GM23338 (cell line): ENCODE measurements at regions not wholly inside any gene's neighbourhood (a gene's known extent, or its start where the extent isn't known, plus 50 kb on each side); places are given as distances from the start of the nearest gene placed in this dataset.

Source experiments
- ATAC-seq: fragments of 200-7000 bp; cut with Tn5 transposase; 3 replicates; pipeline ENCODE4 v1.9.1; 2020
- DNase-seq: peaks from one replicate; pipeline ENCODE4 v3.0.0-alpha.2; 2015; ENCODE audit warnings: low spot score
- H2AFZ ChIP-seq: fragments of 200-600 bp; sonication (generic); 2 replicates; pipeline ENCODE4 v1.8.0; 2016; ENCODE audit warnings: antibody characterized with exemption, mild to moderate bottlenecking, moderate library complexity
- H3F3A ChIP-seq: fragments of 200-600 bp; sonication (generic); replicated peaks from 2 replicates; pipeline ENCODE4 v1.8.0; 2017; ENCODE audit warnings: antibody characterized with exemption, mixed run types, low read depth
- H3K27ac ChIP-seq: fragments of 200-600 bp; sonication (generic); 2 replicates; pipeline ENCODE4 v1.6.1; 2016; ENCODE audit warnings: low read depth
- H3K27me3 ChIP-seq: fragments of 200-600 bp; sonication (generic); 2 replicates; pipeline ENCODE4 v1.8.0; 2016; ENCODE audit warnings: mild to moderate bottlenecking, mixed run types, moderate library complexity; ENCODE audit not compliant: insufficient read depth
- H3K36me3 ChIP-seq: fragments of 200-600 bp; sonication (generic); 2 replicates; pipeline ENCODE4 v1.8.0; 2016; ENCODE audit warnings: mild to moderate bottlenecking; ENCODE audit not compliant: insufficient read depth
- H3K4me1 ChIP-seq: fragments of 200-600 bp; sonication (generic); 2 replicates; pipeline ENCODE4 v1.8.0; 2016; ENCODE audit warnings: mild to moderate bottlenecking, moderate library complexity; ENCODE audit not compliant: insufficient read depth
- H3K4me2 ChIP-seq: fragments of 200-600 bp; sonication (generic); 2 replicates; pipeline ENCODE4 v1.7.1; 2017; ENCODE audit warnings: mixed run types
- H3K4me3 ChIP-seq: fragments of 200-600 bp; sonication (generic); 2 replicates; pipeline ENCODE4 v1.6.1; 2016; ENCODE audit warnings: mixed run types
- H3K79me2 ChIP-seq: fragments of 200-600 bp; sonication (generic); replicated peaks from 2 replicates; pipeline ENCODE4 v1.8.0; 2017; ENCODE audit warnings: mild to moderate bottlenecking; ENCODE audit not compliant: insufficient read depth
- H3K9me2 ChIP-seq: fragments of 200-600 bp; sonication (generic); 2 replicates; pipeline ENCODE4 v1.8.0; 2017; ENCODE audit not compliant: insufficient read depth
- H4K20me1 ChIP-seq: fragments of 200-600 bp; sonication (generic); replicated peaks from 2 replicates; pipeline ENCODE4 v1.8.0; 2017; ENCODE audit warnings: mild to moderate bottlenecking; ENCODE audit not compliant: insufficient read depth
- H3K27ac Mint-ChIP-seq: 2 replicates; pipeline ENCODE4 v1.8.0; 2020; ENCODE audit warnings: inconsistent platforms, mild to moderate bottlenecking, moderate library complexity, mixed read lengths
- H3K27me3 Mint-ChIP-seq: 3 replicates; pipeline ENCODE4 v1.8.0; 2022; ENCODE audit warnings: low read depth, mild to moderate bottlenecking, moderate library complexity, mixed read lengths, inconsistent platforms; ENCODE audit not compliant: insufficient read depth, poor library complexity
- H3K36me3 Mint-ChIP-seq: 3 replicates; pipeline ENCODE4 v1.8.0; 2021; ENCODE audit warnings: low read depth, mild to moderate bottlenecking, inconsistent platforms, moderate library complexity, mixed read lengths
- H3K4me1 Mint-ChIP-seq: 3 replicates; pipeline ENCODE4 v1.8.0; 2020; ENCODE audit warnings: mild to moderate bottlenecking, inconsistent platforms, mixed read lengths
- H3K4me3 Mint-ChIP-seq: 3 replicates; pipeline ENCODE4 v1.8.0; 2021; ENCODE audit warnings: moderate library complexity, mild to moderate bottlenecking, inconsistent platforms, mixed read lengths
- H3K9me3 Mint-ChIP-seq: 3 replicates; pipeline ENCODE4 v1.8.0; 2020; ENCODE audit warnings: moderate library complexity, mild to moderate bottlenecking, inconsistent platforms, mixed read lengths
- CREB1 ChIP-seq: fragments of 250-450 bp; sonication (Bioruptor Pico); IDR thresholded peaks from 2 replicates; pipeline ENCODE4 v1.5.0; 2020; ENCODE audit warnings: low read depth, mild to moderate bottlenecking, moderate library complexity
- EZH2 ChIP-seq: fragments of 200-600 bp; sonication (generic); IDR thresholded peaks from one replicate; pipeline ENCODE4 v1.8.0; 2017; ENCODE audit warnings: antibody characterized with exemption, mild to moderate bottlenecking, low read depth; ENCODE audit not compliant: unreplicated experiment
- EZH2phosphoT487 ChIP-seq: fragments of 200-600 bp; sonication (generic); IDR thresholded peaks from one replicate; pipeline ENCODE4 v1.8.1; 2018; ENCODE audit warnings: antibody characterized with exemption; ENCODE audit not compliant: unreplicated experiment
- JUNB ChIP-seq: IDR thresholded peaks from one replicate; pipeline ENCODE4 v1.6.1; 2016; ENCODE audit warnings: antibody characterized with exemption; ENCODE audit not compliant: unreplicated experiment
- NANOG ChIP-seq: IDR thresholded peaks from 2 replicates; pipeline ENCODE4 v1.6.1; 2016; ENCODE audit warnings: antibody characterized with exemption, borderline replicate concordance
- POLR2AphosphoS5 ChIP-seq: IDR thresholded peaks from 2 replicates; pipeline ENCODE4 v1.6.1; 2016; ENCODE audit warnings: antibody characterized with exemption, low read depth
- STAT1 ChIP-seq: IDR thresholded peaks from one replicate; pipeline ENCODE4 v1.6.1; 2016; ENCODE audit warnings: antibody characterized with exemption; ENCODE audit not compliant: unreplicated experiment
- ZNF114 ChIP-seq: fragments of 250-450 bp; sonication (Bioruptor Pico); IDR thresholded peaks from 2 replicates; pipeline ENCODE4 v1.5.0; 2020; ENCODE audit warnings: mild to moderate bottlenecking, moderate library complexity
- ZNF331 ChIP-seq: fragments of 250-450 bp; sonication (Bioruptor Pico); IDR thresholded peaks from 2 replicates; pipeline ENCODE4 v1.5.0; 2020; ENCODE audit warnings: low read depth, mild to moderate bottlenecking, moderate library complexity
- TF ChIP-seq, protein P1 (sequence below): fragments of 250-450 bp; sonication (Bioruptor Pico); IDR thresholded peaks from 2 replicates; pipeline ENCODE4 v1.5.0; 2020; ENCODE audit warnings: mild to moderate bottlenecking, moderate library complexity
- TF ChIP-seq, protein P2 (sequence below): IDR thresholded peaks from 2 replicates; pipeline ENCODE4 v1.6.1; 2016; ENCODE audit warnings: antibody characterized with exemption
- TF ChIP-seq, protein P3 (sequence below), 2 experiments: fragments of 200-600 bp in 1 of 2; sonication (generic) in 1 of 2; conservative IDR thresholded peaks; 2 replicates each; pipeline versions ENCODE4 v1.5.1 to v1.6.1; 2016 to 2017; ENCODE audit warnings: antibody characterized with exemption in 2 of 2, low read depth in 2 of 2, mild to moderate bottlenecking in 2 of 2, moderate library complexity in 1 of 2
- TF ChIP-seq, protein P4 (sequence below): IDR thresholded peaks from one replicate; pipeline ENCODE4 v1.6.1; 2018; ENCODE audit warnings: antibody characterized with exemption; ENCODE audit not compliant: unreplicated experiment

DNA sequence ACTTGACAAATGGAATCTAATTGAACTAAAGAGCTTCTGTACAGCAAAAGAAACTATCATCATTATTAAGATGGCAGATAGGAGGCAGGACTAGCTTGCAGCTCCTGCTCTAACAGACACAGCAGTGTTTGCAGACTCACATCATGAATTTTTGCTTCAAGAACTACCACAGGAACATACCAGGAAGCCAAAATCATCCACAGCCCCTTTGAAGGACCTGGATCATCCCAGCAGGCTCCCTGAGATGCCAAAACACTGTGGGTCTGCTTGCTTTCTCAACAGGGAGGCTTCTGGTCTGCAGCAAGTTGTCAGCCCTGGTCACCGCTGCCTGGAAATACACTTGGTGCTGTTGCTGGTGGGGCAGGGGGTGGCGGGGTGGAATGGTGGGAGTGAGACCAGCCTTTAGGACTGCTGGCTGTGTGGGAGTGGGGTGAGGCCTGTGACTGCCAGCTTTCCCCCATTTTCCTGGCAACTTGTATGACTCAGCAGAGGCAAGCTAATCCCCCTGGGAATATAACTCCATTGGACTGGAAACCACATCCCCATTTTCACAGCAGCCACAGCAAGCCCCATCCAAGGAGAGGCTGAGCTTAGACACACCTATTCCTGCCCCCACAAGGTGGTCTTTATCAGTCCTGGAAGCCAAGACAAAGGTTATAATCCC lies 533.8 kb upstream of the CYLC2 start:
- H2AFZ ChIP-seq = no peak overlapping the region
- no peaks in the 10 kb centered on the region for H3K9me2 ChIP-seq
- TF ChIP-seq POLR2AphosphoS5 = no peak
- TF ChIP-seq, protein P1, sequence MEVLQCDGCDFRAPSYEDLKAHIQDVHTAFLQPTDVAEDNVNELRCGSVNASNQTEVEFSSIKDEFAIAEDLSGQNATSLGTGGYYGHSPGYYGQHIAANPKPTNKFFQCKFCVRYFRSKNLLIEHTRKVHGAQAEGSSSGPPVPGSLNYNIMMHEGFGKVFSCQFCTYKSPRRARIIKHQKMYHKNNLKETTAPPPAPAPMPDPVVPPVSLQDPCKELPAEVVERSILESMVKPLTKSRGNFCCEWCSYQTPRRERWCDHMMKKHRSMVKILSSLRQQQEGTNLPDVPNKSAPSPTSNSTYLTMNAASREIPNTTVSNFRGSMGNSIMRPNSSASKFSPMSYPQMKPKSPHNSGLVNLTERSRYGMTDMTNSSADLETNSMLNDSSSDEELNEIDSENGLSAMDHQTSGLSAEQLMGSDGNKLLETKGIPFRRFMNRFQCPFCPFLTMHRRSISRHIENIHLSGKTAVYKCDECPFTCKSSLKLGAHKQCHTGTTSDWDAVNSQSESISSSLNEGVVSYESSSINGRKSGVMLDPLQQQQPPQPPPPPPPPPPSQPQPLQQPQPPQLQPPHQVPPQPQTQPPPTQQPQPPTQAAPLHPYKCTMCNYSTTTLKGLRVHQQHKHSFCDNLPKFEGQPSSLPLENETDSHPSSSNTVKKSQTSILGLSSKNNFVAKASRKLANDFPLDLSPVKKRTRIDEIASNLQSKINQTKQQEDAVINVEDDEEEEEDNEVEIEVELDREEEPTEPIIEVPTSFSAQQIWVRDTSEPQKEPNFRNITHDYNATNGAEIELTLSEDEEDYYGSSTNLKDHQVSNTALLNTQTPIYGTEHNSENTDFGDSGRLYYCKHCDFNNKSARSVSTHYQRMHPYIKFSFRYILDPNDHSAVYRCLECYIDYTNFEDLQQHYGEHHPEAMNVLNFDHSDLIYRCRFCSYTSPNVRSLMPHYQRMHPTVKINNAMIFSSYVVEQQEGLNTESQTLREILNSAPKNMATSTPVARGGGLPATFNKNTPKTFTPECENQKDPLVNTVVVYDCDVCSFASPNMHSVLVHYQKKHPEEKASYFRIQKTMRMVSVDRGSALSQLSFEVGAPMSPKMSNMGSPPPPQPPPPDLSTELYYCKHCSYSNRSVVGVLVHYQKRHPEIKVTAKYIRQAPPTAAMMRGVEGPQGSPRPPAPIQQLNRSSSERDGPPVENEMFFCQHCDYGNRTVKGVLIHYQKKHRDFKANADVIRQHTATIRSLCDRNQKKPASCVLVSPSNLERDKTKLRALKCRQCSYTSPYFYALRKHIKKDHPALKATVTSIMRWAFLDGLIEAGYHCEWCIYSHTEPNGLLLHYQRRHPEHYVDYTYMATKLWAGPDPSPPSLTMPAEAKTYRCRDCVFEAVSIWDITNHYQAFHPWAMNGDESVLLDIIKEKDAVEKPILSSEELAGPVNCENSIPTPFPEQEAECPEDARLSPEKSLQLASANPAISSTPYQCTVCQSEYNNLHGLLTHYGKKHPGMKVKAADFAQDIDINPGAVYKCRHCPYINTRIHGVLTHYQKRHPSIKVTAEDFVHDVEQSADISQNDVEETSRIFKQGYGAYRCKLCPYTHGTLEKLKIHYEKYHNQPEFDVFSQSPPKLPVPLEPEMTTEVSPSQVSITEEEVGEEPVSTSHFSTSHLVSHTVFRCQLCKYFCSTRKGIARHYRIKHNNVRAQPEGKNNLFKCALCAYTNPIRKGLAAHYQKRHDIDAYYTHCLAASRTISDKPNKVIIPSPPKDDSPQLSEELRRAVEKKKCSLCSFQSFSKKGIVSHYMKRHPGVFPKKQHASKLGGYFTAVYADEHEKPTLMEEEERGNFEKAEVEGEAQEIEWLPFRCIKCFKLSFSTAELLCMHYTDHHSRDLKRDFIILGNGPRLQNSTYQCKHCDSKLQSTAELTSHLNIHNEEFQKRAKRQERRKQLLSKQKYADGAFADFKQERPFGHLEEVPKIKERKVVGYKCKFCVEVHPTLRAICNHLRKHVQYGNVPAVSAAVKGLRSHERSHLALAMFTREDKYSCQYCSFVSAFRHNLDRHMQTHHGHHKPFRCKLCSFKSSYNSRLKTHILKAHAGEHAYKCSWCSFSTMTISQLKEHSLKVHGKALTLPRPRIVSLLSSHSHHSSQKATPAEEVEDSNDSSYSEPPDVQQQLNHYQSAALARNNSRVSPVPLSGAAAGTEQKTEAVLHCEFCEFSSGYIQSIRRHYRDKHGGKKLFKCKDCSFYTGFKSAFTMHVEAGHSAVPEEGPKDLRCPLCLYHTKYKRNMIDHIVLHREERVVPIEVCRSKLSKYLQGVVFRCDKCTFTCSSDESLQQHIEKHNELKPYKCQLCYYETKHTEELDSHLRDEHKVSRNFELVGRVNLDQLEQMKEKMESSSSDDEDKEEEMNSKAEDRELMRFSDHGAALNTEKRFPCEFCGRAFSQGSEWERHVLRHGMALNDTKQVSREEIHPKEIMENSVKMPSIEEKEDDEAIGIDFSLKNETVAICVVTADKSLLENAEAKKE = no peak
- TF ChIP-seq, protein P2, sequence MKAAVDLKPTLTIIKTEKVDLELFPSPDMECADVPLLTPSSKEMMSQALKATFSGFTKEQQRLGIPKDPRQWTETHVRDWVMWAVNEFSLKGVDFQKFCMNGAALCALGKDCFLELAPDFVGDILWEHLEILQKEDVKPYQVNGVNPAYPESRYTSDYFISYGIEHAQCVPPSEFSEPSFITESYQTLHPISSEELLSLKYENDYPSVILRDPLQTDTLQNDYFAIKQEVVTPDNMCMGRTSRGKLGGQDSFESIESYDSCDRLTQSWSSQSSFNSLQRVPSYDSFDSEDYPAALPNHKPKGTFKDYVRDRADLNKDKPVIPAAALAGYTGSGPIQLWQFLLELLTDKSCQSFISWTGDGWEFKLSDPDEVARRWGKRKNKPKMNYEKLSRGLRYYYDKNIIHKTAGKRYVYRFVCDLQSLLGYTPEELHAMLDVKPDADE = no peak
- no peak for TF ChIP-seq EZH2phosphoT487
- TF ChIP-seq, protein P3, sequence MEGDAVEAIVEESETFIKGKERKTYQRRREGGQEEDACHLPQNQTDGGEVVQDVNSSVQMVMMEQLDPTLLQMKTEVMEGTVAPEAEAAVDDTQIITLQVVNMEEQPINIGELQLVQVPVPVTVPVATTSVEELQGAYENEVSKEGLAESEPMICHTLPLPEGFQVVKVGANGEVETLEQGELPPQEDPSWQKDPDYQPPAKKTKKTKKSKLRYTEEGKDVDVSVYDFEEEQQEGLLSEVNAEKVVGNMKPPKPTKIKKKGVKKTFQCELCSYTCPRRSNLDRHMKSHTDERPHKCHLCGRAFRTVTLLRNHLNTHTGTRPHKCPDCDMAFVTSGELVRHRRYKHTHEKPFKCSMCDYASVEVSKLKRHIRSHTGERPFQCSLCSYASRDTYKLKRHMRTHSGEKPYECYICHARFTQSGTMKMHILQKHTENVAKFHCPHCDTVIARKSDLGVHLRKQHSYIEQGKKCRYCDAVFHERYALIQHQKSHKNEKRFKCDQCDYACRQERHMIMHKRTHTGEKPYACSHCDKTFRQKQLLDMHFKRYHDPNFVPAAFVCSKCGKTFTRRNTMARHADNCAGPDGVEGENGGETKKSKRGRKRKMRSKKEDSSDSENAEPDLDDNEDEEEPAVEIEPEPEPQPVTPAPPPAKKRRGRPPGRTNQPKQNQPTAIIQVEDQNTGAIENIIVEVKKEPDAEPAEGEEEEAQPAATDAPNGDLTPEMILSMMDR (conservative IDR thresholded peaks at IDR 0.05; ENCODE audit: low read depth in 2 of 2) = no peak
- TF ChIP-seq EZH2 = no peak
- TF ChIP-seq, protein P4, sequence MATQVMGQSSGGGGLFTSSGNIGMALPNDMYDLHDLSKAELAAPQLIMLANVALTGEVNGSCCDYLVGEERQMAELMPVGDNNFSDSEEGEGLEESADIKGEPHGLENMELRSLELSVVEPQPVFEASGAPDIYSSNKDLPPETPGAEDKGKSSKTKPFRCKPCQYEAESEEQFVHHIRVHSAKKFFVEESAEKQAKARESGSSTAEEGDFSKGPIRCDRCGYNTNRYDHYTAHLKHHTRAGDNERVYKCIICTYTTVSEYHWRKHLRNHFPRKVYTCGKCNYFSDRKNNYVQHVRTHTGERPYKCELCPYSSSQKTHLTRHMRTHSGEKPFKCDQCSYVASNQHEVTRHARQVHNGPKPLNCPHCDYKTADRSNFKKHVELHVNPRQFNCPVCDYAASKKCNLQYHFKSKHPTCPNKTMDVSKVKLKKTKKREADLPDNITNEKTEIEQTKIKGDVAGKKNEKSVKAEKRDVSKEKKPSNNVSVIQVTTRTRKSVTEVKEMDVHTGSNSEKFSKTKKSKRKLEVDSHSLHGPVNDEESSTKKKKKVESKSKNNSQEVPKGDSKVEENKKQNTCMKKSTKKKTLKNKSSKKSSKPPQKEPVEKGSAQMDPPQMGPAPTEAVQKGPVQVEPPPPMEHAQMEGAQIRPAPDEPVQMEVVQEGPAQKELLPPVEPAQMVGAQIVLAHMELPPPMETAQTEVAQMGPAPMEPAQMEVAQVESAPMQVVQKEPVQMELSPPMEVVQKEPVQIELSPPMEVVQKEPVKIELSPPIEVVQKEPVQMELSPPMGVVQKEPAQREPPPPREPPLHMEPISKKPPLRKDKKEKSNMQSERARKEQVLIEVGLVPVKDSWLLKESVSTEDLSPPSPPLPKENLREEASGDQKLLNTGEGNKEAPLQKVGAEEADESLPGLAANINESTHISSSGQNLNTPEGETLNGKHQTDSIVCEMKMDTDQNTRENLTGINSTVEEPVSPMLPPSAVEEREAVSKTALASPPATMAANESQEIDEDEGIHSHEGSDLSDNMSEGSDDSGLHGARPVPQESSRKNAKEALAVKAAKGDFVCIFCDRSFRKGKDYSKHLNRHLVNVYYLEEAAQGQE = no peak
- TF ChIP-seq NANOG = no peak
- TF ChIP-seq CREB1 (CRISPR knock-in tag) = no peak
- TF ChIP-seq STAT1 = no peak
- TF ChIP-seq ZNF331 (CRISPR knock-in tag) = no peak
- no peak for TF ChIP-seq ZNF114 (CRISPR knock-in tag)
- no peak for TF ChIP-seq JUNB
- no peaks in the 10 kb centered on the region for H3K27me3 ChIP-seq
- H3F3A ChIP-seq = no peaks in the 10 kb centered on the region
- Mint-ChIP-seq H3K4me3 (no peak overlapping the region), H3K9me3 (peaks cover 86% of the 10 kb centered on the region), H3K27ac (no peak overlapping the region), H3K4me1 (no peaks in the 10 kb centered on the region), H3K36me3 (peaks cover 34% of the 10 kb centered on the region), H3K27me3 (no peaks in the 10 kb centered on the region)
- DNase-seq = no peak
- no peaks in the 10 kb centered on the region for H3K4me1 ChIP-seq
- no peaks in the 10 kb centered on the region for H3K79me2 ChIP-seq
- no peak overlapping the region for H3K4me2 ChIP-seq
- 0 out of 2 replicates have a peak, but pooled peaks cover 5% of the 10 kb centered on the region for H3K36me3 ChIP-seq
- no peak overlapping the region for H3K4me3 ChIP-seq
- no peak for ATAC-seq
- no peak overlapping the region for H3K27ac ChIP-seq
- no peaks in the 10 kb centered on the region for H4K20me1 ChIP-seq
